GM10248 (cell line): ENCODE measurements at regions not wholly inside any gene's neighbourhood (a gene's known extent, or its start where the extent isn't known, plus 50 kb on each side); places are given as distances from the start of the nearest gene placed in this dataset.

ENCODE experiments used
- CTCF ChIA-PET: fragments of 300-600 bp; sonication (Branson Sonifier 250); formaldehyde crosslinking; extraction: SDS; loops from one replicate; lab custom pipeline; 2021; ENCODE audit warnings: antibody characterized with exemption; lab: Yijun Ruan, JAX
- POLR2A ChIA-PET: fragments of 350-650 bp; sonication (Branson Sonifier 250); formaldehyde crosslinking; extraction: SDS; loops from one replicate; lab custom pipeline; 2020; ENCODE audit warnings: antibody characterized with exemption; lab: Yijun Ruan, JAX
- DNase-seq: peaks from one replicate; pipeline ENCODE4 v3.0.0; 2012; ENCODE audit errors: extremely low spot score
- CTCF ChIP-seq: IDR thresholded peaks from 2 replicates; pipeline ENCODE4 v1.5.1; 2012; ENCODE audit warnings: mild to moderate bottlenecking, low read depth; ENCODE audit errors: extremely low read depth, missing control alignments, control extremely low read depth

GRCh38 chr1:2935751-2936390 lies 85.4 kb upstream of the ACTRT2 start:
- POLR2A ChIA-PET = no interaction called here
- CTCF ChIA-PET = no interaction called here
- no peak for DNase-seq
- TF ChIP-seq CTCF = no peak

GRCh38 chr1:2936559-2937515 lies 84.4 kb upstream of the ACTRT2 start:
- ChIA-PET CTCF (no interaction called here), POLR2A (no interaction called here)
- DNase-seq = no peak
- no peak for TF ChIP-seq CTCF

GRCh38 chr1:2937805-2938204 lies 83.5 kb upstream of the ACTRT2 start:
- POLR2A ChIA-PET = no interaction called here

GRCh38 chr1:2939041-2939552 lies 82.2 kb upstream of the ACTRT2 start:
- no peak for TF ChIP-seq CTCF
- DNase-seq = no peak
- CTCF ChIA-PET = no interaction called here
- POLR2A ChIA-PET = no interaction called here

More at GRCh38 chr1:2937805-2938204, 83.5 kb upstream of the ACTRT2 start:
- DNase-seq = no peak
- no peak for TF ChIP-seq CTCF
- CTCF ChIA-PET = no interaction called here

GRCh38 chr1:2940178-2940577 lies 81.1 kb upstream of the ACTRT2 start:
- CTCF ChIA-PET = no interaction called here
- DNase-seq = no peak
- TF ChIP-seq CTCF = no peak
- POLR2A ChIA-PET = no interaction called here

GRCh38 chr1:2941040-2941439 lies 80.2 kb upstream of the ACTRT2 start:
- ChIA-PET CTCF (no interaction called here), POLR2A (no interaction called here)
- no peak for TF ChIP-seq CTCF
- DNase-seq = no peak
